G401 (cell line): ENCODE measurements at regions not wholly inside any gene's neighbourhood (a gene's known extent, or its start where the extent isn't known, plus 50 kb on each side); places are given as distances from the start of the nearest gene placed in this dataset.
"Not testable (repeated sequence)": the region's sequence is repeated elsewhere in the genome, so short reads cannot be mapped to it uniquely, and the experiment has no call there.

Source experiments
- DNase-seq: peaks from one replicate; pipeline ENCODE4 v3.0.0-alpha.2; 2015; ENCODE audit warnings: low spot score
- in situ Hi-C: cut with HindIII; loops from 2 replicates; pipeline ENCODE4 v1.10.0; 2016; ENCODE audit warnings: low sequenced_read_pairs, mixed read lengths

DNA sequence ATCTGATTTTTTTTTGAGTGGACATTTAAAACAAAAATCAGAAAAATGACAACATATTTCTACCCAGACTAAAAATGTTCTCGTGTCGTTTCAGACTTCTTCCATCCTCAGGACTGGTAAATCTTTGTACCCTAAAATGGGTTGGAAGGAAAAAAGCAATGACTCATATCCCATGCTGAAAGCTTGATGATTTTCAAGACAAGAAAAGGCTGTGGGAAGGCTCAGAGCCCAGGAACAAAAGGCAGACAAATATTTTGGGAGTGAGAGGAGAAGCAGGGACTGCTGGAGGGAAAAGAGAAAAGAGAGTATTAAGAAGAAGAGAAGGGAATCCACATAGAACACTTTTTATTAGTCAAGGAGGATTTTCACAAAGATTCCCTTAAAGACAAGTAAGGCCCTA lies 77.1 kb upstream of the CTAGE1 start:
- in situ Hi-C loops = no loop called here
- DNase-seq = no peak

DNA sequence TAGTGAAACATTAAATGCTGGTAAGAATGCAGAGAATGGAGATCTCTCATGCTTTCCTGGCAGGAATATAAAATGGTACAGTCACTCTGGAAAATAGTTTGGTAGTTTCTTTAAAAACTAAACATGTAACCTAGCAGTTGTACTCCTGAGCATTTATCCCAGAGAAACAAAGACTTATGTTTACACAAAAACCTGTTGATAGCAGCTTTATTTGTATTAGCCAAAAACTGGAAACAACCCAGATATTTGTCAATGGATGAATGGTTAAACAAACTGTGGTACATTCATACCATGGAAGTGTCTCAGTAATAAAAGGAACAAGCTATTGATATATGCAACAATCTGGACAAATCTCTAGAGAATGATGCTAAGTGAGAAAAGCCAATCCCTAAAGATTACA lies 81.7 kb upstream of the CTAGE1 start:
- in situ Hi-C loops = no loop called here
- no peak for DNase-seq

DNA sequence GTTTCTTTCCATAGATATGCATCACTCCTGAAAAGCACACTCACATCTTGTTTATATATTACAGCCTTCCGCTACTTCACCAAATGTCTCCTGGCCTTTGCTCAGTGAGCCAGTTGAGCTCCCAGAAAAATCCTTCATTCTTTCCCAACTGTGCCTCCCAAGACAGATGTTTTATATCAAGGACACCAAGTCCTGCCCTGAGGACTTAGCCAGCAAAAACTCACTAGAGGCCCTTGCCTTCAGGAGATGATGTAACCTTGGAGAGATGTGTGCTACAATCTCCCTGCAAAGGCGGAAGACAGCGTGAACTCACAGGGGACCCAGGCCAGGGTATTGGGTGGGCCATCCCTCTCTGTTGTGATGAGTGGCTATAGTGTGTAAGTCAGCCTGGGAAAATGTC lies 86.1 kb upstream of the CTAGE1 start:
- in situ Hi-C loops = no loop called here

DNA sequence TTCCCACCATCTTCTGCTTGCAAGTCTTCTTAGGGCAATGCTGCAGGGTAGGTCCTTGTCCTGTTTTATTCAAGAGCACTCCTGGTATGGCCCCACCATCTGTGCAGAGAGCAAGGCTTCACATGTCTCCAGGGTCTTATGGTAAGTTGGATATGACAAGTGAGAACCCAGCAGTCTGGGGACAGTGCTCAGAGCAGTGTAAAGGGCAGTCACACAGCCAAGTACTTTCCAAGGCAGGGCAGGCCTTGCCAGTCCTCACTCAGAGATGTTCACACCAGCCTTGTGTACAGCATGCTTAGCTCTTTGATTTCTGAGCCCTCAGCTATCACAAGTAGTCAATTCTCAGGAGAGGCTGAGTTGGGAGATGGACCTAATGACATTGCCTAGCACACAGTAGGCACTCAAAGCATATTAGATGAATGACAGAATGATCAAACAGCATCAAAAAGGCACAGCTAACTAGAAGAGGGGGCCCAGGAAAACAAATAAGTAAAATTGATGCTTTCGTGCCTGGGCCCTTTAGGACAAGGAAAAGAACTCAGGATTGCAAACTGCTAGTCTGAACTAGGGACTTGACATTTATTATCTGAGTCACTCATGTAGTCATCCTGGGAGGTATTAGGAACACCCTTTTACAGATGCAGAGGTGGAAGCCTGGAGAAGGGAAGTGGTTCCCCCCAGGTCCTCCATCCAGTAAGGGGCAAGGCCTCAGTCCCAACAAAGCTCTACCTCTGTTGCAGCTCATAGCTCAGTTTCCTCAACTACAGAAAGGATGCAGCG lies 86.7 kb upstream of the CTAGE1 start:
- in situ Hi-C loops = no loop called here
- no peak for DNase-seq

More for the DNA sequence above, 86.1 kb upstream of the CTAGE1 start:
- no peak for DNase-seq

GRCh38 chr18:22505141-22505591 lies 87.5 kb upstream of the CTAGE1 start:
- in situ Hi-C loops = no loop called here
- DNase-seq = no peak

DNA sequence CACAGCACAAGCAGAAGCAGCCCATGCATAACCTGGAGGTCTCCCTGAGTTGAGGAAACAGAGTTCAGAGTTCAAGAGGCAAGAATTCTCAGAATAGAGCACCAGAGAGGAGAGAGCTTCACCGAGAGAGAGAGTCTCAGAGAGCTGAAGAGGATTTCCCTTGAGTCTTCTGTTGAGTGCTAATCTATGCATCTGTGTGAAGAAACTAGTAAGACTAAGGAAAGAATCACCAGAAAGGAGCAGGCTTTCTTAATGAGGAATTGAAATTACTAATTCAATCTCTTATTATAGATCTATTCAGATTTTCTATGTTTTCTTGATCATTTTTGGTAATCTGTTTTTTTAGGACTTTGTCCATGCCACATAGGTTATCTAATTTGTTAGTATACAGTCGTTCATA lies 89.3 kb upstream of the CTAGE1 start:
- in situ Hi-C loops = no loop called here
- no peak for DNase-seq

GRCh38 chr18:22509423-22509822 lies 91.7 kb upstream of the CTAGE1 start:
- in situ Hi-C loops = no loop called here
- DNase-seq = no peak

- DNase-seq = no peak
- in situ Hi-C loops = no loop called here
These were observed 93.0 kb upstream of the CTAGE1 start for GRCh38 chr18:22510697-22511096.

DNA sequence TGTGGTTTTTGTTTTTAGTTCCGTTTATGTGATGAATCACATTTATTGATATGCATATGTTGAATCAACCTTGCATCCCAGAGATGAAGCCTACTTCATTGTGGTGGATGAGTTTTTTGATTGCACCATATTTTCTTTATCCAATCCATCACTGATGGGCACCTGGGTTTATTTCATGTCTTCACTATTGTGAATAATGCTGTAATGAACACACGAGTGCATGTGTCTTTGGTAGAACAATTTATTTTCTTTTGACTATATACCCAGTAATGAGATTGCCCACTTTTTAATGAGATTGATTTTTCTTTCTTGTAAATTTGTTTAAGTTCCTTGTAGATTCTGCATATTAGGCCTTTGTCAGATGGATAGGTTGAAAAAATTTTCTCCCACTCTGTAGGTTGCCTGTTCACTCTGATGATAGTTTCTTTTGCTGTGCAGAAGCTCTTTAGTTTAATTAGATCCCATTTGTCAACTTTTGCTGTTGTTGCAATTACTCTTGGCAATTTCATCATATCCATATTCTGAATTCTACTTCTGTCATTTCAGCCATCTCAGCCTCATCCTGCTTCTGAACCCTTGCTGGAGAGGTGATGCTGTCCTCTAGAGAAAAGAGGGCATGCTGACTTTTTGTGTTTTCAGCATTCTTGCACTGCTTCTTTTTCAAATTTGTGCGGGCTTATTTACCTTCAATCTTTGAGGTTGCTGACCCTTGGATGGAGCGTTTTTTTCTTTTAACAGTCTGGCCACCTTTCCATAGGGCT lies 96.2 kb upstream of the CTAGE1 start:
- no peak for DNase-seq
- in situ Hi-C loops = no loop called here

DNA sequence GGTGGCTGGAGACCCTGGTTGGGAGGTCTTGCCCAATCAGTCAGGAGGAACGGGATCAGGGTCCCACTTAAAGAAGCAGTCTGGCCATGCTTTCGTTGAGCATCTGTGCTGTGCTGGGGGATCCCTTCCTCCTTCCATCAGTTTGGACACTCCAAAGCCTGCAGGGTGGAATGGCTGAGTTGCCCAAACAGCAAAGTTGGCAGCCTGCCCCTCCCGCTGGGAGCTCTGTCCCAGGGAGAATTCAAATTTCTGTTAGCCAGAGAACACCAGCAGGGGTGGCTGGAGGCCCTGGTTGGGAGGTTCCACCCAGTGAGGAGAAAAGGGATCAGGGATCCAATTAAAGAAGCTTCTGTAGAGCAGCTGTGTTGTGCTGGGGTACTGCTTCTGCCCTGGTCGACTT lies 96.9 kb upstream of the CTAGE1 start:
- DNase-seq = no peak
- in situ Hi-C loops = no loop called here

DNA sequence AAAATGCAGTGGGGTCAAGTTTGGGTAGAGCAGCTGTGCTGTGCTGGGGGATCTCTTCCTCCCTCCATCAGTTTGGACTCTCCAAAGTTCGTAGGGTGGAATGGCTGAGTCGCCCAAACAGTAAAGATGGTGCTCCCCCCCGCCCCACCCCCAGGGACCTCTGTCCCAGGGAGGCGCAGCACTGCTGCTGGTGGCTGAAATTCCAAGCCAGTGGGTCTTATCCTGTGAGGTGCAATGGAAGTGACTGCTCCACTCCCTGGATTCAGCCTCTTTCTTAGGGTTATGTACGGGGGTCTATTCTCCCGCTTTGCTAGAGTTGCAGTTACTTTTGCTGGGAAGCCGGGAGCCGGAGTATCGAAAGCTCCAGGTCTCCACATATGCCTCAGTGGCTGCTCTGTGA lies 97.5 kb upstream of the CTAGE1 start:
- in situ Hi-C loops = no loop called here
- DNase-seq = no peak

DNA sequence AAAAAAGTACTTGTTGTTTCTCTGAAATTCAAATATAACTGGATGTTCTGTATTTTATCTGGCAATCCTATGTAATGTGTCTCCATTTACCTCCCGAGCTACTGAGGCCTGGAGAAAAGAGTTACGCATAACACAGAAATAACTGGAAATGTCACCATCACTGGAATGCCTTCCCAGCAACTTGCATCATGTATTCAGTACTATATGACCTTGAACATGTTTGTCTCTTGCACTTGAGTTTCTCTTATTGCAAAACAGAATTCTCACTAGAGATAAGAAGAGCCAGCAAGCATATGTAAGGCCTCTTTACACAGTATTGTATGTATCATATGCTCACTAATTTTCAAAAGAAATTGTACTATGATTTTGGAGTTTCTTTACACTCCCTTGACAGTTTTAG lies 99.6 kb upstream of the CTAGE1 start:
- in situ Hi-C loops = no loop called here
- DNase-seq = no peak

GRCh38 chr18:22521026-22521707 lies 103.5 kb upstream of the CTAGE1 start:
- in situ Hi-C loops = no loop called here
- no peak for DNase-seq

DNA sequence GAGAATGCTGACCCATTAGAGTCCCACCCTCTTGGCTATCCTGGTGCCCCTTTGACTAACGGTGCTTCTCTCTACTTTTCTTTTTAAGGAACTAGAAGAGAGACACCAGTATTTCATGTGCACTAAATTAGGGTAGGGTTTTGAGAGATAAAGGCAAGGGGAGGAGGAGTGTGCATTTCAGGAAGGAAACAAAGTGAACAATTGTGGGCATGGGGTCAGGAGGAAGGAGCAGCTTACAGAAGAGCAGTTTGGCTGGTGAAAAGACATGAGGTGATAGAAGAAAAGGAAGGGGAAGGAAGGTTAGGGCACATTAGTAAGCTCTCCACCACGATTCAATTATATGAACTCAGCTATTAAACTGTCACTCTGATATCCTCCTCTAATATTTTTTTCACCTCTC lies 105.8 kb upstream of the CTAGE1 start:
- DNase-seq = no peak
- in situ Hi-C loops = no loop called here

- in situ Hi-C loops = no loop called here
- DNase-seq = no peak
These were observed 107.1 kb upstream of the CTAGE1 start for GRCh38 chr18:22524783-22525182.

- DNase-seq = no peak
- in situ Hi-C loops = no loop called here
These were observed 107.6 kb upstream of the CTAGE1 start for GRCh38 chr18:22525313-22525712.

DNA sequence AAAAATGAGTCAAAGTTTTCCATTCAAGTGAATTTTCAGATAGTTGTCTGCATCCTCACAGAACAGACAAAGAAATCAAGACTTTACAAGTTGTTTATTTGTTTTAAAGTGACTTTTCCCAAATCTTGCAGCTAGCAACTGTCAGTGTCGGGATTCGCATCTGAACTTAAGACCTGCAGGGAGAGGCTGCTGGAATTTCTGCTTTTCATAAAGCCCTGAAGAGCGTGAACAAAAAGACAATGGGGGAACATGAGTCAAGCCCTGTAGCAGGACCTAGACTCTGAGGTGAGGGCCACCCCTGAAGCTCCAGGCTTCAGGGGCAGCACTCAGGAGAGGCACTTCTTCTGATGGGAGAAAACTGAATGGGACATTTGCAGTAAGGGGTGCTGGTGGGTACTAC lies 108.2 kb upstream of the CTAGE1 start:
- DNase-seq = no peak
- in situ Hi-C loops = no loop called here

- DNase-seq = no peak
- in situ Hi-C loops = no loop called here
These were observed 110.6 kb upstream of the CTAGE1 start for GRCh38 chr18:22528291-22528690.

DNA sequence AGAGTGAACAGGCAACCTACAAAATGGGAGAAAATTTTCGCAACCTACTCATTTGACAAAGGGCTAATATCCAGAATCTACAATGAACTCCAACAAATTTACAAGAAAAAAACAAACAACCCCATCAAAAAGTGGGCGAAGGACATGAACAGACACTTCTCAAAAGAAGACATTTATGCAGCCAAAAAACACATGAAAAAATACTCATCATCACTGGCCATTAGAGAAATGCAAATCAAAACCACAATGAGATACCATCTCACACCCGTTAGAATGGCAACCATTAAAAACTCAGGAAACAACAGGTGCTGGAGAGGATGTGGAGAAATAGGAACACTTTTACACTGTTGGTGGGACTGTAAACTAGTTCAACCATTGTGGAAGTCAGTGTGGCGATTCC lies 117.0 kb upstream of the CTAGE1 start:
- DNase-seq, in situ Hi-C loops: not testable (repeated sequence)

- in situ Hi-C loops = no loop called here
- no peak for DNase-seq
These were observed 118.8 kb upstream of the CTAGE1 start for GRCh38 chr18:22536558-22536957.
